HG02973 (cell line): ENCODE measurements at regions not wholly inside any gene's neighbourhood (a gene's known extent, or its start where the extent isn't known, plus 50 kb on each side); places are given as distances from the start of the nearest gene placed in this dataset.
"Not testable (repeated sequence)": the region's sequence is repeated elsewhere in the genome, so short reads cannot be mapped to it uniquely, and the experiment has no call there.

Source experiments
- ATAC-seq: cut with Tn5 transposase; IDR thresholded peaks from one replicate; pipeline ENCODE4 v1.9.1; 2021; ENCODE audit warnings: moderate library complexity; ENCODE audit not compliant: unreplicated experiment

DNA sequence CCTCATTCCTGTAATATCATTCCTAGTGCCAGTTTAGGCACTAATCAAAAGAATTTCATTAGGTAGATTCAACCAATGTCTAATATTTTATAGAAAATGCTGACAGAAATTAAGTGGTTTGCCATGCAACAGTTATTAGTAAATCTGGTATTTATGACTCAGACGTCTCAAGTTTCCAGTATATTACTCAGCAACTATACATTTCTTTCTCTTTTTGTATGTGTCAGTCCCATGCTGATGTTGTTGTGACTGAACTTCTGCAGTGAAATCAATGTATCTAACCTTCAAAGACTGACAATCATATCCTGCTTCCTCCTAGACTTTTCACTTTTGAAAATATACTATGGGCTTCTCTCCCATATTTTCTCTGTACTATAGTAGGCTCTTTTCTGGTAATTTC, 822.5 kb downstream of the NR2F1-AS1 start:
- ATAC-seq = no peak

DNA sequence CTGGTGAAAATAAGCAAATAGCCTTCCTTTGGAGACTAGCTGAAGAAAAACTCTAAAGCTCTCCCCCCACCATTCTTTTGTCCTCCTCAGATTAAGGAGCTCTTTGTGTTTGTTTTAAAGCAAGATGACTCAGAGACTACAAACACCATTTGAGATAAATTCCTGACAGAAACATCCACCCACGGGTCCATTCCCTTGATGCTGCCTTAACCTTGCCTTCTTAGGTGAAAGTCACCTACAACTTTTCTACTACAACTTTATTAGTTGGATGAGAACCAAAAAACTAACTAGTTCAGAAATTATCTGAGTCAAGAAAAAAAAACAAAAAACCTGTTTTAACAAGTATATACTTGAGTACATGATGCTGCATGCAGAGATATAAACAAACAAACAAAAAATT, 831.1 kb downstream of the NR2F1-AS1 start:
- ATAC-seq = no peak

DNA sequence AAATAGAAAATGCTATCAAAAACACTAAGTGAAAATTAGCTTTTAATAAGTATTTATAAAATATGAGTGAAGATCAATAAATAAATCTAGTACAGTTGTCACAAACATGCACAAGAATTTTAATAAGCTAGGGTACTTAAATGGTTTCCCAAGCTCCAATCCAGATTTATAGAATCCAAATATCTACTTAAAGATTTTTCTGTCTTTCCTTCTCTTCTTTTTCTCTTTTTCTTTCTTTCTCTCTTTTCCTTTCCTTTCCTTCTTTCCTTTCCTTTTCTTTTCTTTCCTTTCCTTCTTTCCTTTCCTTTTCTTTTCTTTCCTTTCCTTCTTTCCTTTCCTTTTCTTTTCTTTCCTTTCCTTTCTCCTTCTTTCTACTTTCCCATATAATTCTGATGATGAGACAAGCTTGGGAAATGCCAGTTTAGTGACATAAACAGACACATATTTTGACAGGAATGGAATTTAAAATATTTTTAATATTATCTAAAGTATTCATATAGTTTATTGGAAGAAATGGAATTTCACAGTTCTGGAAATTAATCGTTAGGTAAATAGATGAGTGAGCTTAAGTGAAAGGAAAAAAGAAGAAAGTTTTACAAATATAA, 832.8 kb downstream of the NR2F1-AS1 start:
- no peak for ATAC-seq

DNA sequence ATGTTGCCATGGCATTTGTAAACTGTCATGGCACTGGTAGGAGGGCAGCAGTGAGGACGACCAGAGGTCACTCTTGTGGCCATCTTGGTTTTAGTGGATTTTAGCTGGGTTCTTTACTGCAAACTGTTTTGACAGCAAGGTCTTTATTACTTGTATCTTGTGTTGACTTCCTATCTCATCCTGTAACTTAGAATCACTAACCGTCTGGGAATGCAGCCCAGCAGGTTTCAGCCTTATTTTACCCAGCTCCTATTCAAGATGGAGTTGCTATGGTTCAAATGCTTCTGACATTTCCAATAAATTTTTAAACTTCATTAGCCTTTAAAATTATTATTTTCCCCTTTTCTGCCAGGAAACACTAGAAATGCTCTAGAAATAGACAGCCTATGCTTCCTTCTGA, 839.1 kb downstream of the NR2F1-AS1 start:
- ATAC-seq = no peak

DNA sequence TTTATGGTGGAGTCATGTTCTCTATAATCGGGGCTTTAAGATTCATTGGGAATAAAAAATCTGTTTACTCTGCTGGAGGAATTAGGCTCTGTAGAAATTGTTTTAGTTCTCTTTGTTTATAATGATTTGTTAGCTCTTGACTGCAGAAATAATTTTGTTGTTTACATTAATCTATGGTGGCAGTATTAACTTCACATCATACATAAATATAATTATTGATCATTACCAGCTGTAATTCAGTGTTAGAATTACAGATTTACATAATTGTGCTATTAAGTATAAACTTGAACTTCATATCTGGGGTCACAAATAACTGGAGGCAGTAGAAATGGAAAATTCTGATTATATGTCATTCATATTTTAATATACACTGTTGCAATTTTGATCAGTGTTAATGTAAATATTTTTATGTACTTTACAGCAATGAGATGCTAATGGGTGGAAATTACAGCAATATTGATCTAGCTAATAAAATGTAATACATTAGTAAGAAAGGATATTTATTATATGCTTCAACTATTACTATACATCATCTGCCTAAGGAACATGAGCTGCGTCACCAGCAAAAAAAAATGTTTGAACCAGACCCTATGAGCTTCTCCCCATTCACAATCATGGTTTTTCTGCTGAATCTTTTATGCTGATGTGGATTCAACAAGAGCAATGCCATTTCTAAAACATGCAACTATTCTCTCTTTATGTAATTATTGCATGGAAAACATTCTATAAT, 846.6 kb downstream of the NR2F1-AS1 start:
- ATAC-seq = no peak

DNA sequence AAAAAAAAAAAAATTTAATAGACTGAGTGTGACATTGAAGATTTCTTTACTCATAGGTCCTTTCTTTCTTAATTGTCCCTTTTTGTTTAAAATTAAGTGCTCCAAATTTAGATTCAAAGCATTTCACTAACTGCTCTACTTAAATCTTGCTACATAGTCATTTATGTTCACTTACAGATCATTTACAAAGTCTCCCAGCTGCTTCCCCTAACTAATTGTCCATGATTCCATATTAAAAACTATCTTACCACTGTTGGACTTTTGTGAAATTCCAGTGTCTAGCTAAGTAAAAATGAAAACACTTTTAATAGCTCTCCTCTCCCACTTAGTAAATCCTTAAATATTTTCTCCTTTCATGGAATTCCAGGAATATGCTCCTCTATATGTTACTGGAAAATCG, 850.5 kb downstream of the NR2F1-AS1 start:
- no peak for ATAC-seq

DNA sequence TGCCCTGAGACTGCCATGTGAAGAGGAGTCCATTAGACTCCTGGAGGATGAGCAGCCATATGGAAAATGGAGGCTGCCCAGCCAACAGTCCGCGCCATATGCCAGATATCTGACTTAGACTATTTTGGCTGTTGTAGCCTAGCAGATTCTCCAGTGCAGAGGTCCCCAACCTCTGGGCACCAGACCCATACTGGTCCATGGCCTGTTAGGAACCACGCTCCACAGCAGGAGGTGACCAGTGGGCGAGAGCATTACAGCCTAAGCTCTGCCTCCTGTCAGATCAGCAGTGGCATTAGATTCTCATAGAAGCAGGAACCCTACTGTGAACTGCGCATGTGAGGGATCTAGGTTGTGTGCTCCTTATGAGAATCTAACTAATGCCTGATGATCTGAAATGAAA, 851.9 kb downstream of the NR2F1-AS1 start:
- no peak for ATAC-seq

DNA sequence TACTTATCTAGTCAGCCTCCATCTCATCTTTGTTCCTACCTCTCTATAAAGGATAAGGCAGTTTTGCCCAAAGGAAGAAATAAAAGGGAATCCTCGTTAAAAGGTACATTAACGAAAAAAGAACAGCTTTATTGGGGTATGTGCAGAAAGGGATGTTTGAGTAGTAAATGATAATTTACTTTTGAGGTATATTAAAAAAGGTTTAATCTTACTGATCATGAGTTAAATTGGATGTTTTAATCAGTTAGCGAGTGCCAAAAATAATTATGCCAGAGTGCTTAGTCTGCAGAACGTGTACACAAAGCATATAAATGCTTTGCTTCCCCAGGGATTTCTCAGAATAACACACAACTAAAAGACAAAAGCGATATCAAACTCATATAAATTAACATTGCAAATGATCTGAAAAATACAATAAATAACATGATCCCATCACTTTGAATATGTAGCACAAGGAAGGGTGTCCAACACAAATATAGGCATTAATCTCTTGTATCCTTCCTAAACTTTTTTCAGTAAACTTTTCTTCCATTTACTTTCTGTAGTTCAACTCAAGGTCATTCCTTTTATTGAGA, 865.0 kb downstream of the NR2F1-AS1 start:
- no peak for ATAC-seq

DNA sequence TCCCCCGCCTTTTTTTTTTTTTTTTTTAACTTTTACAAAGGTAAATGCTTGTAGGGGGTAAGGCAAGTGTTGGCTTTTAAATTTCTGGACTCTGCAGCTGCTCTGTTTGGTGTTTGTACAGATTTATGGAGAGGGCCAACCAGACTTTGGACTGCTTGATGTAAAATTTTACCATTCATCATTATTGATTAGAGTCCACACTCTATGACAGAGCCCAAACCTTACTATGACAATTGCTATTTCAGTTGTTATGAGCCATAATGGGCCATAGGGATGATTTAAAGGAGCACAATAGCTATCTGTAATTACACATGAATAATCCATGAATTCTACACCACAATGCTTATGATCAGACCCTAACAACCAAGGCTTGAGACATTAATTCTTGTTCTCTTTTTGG, 867.2 kb downstream of the NR2F1-AS1 start:
- no peak for ATAC-seq

DNA sequence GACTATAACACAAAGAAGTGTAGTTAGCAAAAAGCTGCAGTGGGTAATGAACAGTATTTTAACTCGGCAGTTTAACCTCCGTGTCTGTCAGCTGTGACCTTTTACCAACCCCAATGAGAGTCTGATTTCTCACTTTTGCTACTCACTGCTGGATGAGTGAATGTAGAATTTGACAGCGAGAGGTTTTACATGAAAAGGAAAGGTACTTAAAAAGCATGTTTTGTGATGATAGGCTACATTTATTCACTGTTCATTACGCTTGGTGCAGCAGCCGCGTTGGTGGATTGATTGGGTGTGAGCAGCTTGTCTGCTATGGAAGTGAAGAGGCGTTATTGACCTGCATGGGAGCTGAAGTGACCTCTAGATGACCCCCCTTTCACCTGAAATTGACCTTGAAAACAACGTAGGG, 867.7 kb downstream of the NR2F1-AS1 start:
- ATAC-seq = no peak

DNA sequence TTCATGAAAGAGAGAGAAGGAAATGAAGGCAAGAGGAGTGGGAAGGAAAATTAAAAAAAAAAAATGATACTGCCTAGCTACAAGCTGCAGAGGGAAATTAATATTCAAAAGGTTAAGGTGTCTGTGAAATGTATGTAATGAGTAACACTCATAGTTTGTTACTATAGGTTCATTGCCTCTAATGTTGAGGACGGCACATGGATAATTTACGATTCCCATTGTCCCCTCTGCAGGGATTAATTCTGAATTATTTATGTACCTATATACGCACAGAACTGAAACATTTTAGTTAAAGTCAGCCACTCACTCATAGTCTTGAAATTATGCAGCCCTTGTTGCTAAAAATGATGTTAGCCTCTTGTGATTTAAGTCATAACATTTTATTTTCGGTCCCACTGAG, 869.1 kb downstream of the NR2F1-AS1 start:
- ATAC-seq = no peak

DNA sequence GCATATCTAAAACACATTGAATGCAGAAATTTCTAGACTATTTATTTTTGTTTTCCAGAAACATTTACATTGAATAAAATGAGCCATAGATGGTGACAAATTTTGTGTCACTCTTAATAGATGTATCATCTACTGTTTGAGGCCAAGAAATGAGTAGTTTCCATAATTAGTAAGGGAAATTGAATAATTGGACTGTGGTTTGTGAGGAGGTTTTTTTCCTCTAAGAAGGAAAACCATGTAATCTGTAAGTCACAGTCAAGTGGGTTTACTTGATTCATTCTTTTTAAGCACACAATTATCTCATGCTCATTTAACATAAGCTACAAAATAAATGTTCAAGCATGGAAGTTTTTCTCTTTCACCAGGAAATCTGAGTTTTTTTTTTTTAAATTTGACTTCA, 876.4 kb downstream of the NR2F1-AS1 start:
- ATAC-seq = no peak

DNA sequence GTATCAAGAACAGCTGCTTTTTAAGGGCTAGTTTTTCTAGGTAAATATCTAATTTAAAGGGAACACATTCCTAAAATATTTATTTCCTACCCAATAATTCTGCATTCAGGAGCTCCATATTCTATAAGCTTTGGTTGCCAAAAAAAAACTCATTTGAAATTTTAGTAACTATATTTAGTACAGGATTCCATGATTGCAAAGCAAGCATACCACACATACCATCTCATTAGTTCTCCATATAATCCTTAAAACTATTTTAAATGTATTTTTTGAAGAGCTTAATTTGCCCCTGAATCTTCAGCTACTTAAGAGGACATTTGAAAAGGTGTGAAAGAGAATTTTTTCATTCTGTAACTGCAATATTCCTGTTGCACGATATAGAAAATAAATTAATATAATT, 877.0 kb downstream of the NR2F1-AS1 start:
- no peak for ATAC-seq

DNA sequence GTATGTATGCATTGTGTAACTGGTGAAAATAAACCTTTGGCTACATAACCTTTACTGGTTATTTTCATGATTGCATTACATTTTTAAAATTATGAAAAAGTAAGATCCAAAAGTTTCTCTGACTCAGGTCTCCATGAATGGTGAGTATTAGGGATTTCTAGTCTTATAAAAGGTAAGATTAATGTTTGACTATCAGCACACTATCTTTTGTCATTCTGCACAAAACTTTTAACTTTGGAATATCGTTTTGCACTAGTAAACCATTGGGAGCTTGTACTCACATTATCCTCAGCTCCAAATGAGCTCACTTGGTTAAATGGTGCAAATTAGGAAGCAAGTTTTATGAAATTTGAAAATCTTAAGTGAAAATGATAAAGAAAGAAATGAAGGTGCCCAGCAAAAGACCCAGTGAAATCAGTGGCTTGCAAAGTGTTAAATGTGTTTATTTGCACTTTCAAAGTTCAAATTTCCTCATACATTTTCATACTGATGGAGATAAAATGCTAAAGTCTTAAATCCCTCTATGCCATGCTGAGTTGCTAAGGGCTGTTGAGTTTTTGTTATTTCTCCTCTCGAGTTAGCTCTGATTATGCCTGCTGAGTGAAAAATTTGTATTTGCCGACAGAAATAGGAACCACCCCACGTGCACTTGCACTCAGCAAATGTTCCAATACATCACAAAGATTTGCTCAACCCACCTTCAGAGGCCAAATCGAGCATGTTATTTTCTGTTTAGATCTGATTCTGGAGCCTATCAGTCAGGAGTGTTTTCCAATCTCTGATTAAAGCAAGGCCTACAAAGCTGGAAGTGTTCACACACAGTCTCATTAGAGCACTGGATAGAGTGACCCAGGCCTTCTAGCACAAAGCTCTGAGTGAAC, 885.7 kb downstream of the NR2F1-AS1 start:
- ATAC-seq = no peak

DNA sequence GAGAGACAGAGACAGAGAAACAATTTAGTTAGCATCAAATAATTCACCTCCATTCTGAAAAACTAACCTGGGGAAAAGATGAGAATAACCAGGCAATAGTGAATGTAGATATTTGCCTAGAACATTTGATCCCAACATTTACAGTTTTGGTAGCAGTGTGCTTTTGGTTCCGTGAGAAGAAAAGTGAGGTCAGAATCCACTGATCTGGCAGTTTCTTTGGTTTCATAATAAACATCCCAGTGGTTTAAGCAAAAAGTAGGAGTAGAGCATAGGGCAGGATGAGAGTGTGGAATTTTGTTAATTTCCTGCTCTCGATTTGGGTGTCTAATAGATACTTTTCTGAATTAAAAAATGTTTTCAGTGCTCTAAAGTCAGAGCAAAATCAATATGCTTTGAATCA, 887.0 kb downstream of the NR2F1-AS1 start:
- no peak for ATAC-seq

DNA sequence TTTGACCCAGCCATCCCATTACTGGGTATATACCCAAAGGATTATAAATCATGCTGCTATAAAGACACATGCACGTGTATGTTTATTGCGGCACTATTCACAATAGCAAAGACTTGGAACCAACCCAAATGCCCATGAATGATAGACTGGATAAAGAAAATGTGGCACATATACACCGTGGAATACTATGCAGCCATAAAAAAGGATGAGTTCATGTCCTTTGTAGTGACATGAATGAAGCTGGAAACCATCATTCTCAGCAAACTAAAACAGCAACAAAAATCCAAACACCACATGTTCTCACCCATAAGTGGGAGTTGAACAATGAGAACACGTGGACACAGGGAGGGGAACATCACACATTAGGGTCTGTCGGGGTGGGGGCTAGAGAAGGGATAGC, 889.1 kb downstream of the NR2F1-AS1 start:
- not testable (repeated sequence) for ATAC-seq

DNA sequence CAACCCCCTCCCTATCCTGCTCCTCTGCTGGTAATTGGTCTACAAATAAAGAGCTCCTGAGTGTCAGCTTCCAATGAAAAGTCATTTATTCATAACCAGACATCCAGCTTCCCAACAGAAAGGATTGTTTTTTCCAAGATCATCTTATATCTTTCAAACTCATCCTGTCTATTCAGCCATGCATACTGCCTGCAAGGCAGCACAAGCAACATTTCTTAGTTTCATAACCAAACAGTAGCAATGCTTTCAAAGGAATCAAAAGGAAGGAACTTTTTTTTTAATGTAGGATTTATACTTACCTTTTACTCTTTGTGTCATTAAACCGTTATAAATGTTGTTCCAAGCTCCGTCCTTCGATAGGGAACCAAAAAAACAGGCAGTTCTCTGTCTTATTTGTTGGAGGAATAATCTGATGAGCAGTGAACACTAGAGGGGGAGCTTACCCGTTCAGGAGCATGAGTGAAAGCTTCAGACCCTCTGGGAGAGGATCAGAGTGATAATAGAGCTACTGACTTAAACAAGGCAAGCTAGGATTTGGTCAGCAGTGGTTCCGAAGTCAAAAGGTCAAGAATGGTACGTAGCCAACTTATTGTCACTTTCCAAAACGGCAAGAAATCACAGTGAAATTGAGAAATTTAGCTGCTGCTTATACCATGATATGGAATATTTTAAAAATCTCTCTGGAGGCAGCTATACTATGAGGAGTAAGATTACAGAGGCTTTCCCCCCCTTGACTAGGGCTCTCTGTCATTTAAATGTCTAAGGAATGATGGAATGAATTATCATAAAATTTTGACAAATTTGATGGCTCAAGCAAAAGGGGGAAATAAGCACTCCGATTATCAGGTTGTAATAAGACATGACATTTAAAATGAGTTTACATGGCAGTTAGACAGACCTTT, 892.9 kb downstream of the NR2F1-AS1 start:
- no peak for ATAC-seq

DNA sequence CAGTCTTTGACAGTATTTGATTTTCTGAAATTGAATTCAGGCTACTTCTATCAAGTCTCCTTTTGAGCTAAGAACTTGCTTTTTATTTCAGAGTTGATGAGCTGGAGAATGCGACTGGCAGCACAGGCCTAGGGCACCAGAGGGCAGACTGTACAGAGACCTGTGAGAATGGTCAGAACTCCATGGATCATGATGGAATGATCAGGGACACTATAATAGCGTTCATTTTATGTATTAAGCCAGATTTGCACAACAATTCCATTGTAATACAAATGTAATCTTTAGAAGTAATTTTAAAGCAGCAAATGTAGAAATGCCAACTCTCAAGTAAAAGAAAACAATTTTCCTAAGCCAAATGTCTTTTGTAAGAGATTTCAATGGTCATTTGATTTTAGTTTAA, 902.4 kb downstream of the NR2F1-AS1 start:
- no peak for ATAC-seq

DNA sequence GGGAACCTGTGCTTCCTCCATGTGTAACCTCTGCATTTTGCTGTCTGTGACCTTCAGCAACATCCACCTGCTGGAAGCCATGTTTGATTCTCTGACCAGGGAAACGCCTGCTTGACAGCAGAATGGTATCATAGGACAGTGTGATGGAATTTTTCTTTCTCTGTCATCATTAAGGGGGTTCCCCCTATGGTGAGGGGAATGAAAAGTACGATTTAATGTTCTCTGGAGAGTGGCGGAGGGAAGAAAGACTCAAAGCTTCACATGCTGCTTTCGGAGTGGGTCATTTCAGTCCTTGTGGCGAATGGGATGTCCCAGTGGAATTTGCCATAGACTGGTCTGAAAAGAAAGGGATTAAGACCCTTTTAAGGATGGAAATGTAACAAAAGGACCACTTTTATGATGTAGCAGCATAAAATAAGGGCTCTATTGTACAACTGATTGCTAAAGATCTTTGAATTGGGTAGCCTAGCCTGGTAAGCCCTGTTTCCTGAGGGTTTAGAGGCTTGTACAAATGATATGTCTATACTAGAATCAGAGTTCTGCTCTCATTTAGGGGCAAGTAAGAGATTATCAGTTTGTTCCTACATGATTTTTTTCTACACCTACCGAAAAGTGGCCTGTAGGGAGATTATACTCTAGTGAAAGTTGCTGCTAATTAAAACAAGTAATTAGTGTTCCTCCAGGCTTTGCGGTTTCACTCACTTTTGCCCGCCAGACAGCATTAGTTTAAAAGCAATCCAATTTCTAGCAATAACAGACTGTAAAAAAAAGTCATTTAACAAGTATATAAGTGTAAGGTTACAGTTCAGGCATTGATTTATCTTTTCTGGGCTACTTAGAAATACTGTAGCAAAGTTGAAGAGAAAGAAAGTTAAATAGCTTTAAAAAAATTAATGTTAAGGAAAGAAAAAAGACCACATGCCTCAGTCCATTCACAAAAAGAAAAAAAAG, 904.5 kb downstream of the NR2F1-AS1 start:
- no peak for ATAC-seq
